GM12874 (cell line): ENCODE measurements at regions not wholly inside any gene's neighbourhood (a gene's known extent, or its start where the extent isn't known, plus 50 kb on each side); places are given as distances from the start of the nearest gene placed in this dataset.

Experiments
- CTCF ChIP-seq: IDR thresholded peaks from 2 replicates; pipeline ENCODE4 v1.5.1; 2011; ENCODE audit warnings: low read depth, mild to moderate bottlenecking, control low read depth, low read length, moderate library complexity; ENCODE audit not compliant: insufficient read depth

- TF ChIP-seq CTCF: no peak
Observed at GRCh38 chr14:34003691-34004090, 52.8 kb upstream of the EGLN3 start.

DNA sequence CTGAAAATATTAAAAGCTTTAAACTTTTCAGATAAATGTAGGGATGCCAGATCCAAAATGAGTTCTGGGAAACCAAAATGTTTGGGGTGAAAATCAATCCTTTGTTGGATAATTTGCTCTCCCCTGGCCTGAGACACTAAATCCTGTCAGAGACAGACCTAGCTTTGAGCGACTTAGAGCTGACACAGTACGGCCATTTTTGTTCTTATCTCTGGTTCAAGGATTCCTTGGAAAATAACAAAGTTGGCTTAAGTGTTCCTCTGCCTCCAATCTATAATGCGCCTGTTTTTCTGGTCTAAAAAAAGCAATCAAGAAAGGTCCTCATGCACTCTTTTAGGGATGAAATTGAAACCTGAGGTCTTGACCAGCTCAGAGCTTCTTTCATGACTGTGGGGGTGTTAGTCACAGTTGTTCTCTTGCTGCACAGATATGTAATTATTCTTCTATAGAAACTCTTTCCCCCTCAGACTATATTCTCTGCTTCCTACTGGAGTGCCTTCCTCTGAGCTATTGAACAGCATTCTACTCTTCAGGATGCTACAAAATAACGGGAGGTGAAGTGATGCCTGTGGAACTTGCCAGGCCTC, 52.3 kb upstream of the EGLN3 start:
- no peak for TF ChIP-seq CTCF
